Tibial nerve (tissue), 4 donors: ENCODE measurements at regions not wholly inside any gene's neighbourhood (a gene's known extent, or its start where the extent isn't known, plus 50 kb on each side); places are given as distances from the start of the nearest gene placed in this dataset.

ENCODE experiments used
- DNase-seq, 2 donors: peaks; one replicate each; pipeline ENCODE4 v3.0.0-alpha.2; 2019; ENCODE audit warnings: low spot score in 2 of 2
- H3K27ac ChIP-seq, 4 donors: fragments of 200-600 bp; sonication (generic) in 3 of 4; one replicate each; pipeline ENCODE4 v1.5.1; 2017 to 2019; ENCODE audit warnings: mild to moderate bottlenecking in 1 of 4
- H3K27me3 ChIP-seq, 2 donors: fragments of 200-600 bp; sonication (generic) in 1 of 2; one replicate each; pipeline versions ENCODE4 v1.5.1 to v1.6.0; 2017 to 2019
- H3K36me3 ChIP-seq, 3 donors: fragments of 200-600 bp; sonication (generic); one replicate each; pipeline ENCODE4 v1.5.1; 2018 to 2019
- H3K4me1 ChIP-seq, 4 donors: fragments of 200-600 bp; sonication (generic) in 3 of 4; one replicate each; pipeline ENCODE4 v1.5.1; 2017 to 2019
- H3K4me3 ChIP-seq, 4 donors: fragments of 200-600 bp; sonication (generic) in 3 of 4; one replicate each; pipeline ENCODE4 v1.5.1; 2017 to 2019; ENCODE audit warnings: mild to moderate bottlenecking in 1 of 4, moderate library complexity in 1 of 4
- H3K9me3 ChIP-seq, 4 donors: fragments of 200-600 bp; sonication (generic) in 3 of 4; one replicate each; pipeline ENCODE4 v1.5.1; 2017 to 2019
- EP300 ChIP-seq, 2 donors: sonication (generic); formaldehyde crosslinking; IDR thresholded peaks; one replicate each; pipeline ENCODE4 v1.6.1; 2017; ENCODE audit warnings: antibody characterized with exemption in 2 of 2, mild to moderate bottlenecking in 1 of 2
- POLR2A ChIP-seq, 2 donors: fragments of 450-650 bp; IDR thresholded peaks; one replicate each; pipeline ENCODE4 v1.6.1; 2017; ENCODE audit warnings: antibody characterized with exemption in 2 of 2, mild to moderate bottlenecking in 2 of 2, moderate library complexity in 2 of 2
- WGBS, 2 donors: methylation state at CpG; one replicate each; pipeline ENCODE4 v1.1.5; 2018; 5-methylcytosine and 5-hydroxymethylcytosine counted together
- TF ChIP-seq, protein P1 (sequence below), 5 experiments: fragments of 200-600 bp in 3 of 5; fragments of 450-650 bp in 2 of 5; sonication (generic) in 3 of 5; IDR thresholded peaks; one replicate each; pipeline ENCODE4 v1.5.1; 2016 to 2019; ENCODE audit warnings: antibody characterized with exemption in 5 of 5, mild to moderate bottlenecking in 3 of 5, moderate library complexity in 2 of 5

DNA sequence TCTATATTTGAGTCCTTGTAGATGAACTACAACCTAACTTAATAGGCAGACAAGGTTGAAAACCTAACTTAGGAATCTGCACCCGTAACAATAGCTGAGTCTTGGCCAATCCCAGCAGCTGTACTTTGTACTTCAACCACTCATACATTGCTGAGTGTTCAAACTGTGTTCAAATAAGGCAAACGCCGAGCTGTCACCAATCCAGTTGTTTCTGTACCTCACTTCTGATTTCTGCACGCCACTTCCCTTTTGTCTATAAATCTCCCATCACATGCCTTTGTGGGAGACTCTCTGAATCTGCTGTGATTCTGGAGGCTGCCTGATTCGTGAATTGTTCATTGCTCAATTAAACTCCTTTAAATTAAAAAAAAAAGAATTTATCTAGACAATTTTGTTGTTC is 167.8 kb upstream of the TUT7 start:
- 77 to 78% methylated on average over 5 of the region's 5 CpGs for WGBS, 2 donors
- Histone ChIP-seq H3K4me1 (no peaks in the 10 kb centered on the region), H3K9me3 (no peaks in the 10 kb centered on the region), H3K36me3 (no peaks in the 10 kb centered on the region), H3K27me3 (no peaks in the 10 kb centered on the region), H3K27ac (no peak overlapping the region), H3K4me3 (no peak overlapping the region)
- no peak for DNase-seq
- TF ChIP-seq EP300 (IDR thresholded peaks at IDR 0.05) (no peak), POLR2A (IDR thresholded peaks at IDR 0.05) (no peak)
- TF ChIP-seq, protein P1, sequence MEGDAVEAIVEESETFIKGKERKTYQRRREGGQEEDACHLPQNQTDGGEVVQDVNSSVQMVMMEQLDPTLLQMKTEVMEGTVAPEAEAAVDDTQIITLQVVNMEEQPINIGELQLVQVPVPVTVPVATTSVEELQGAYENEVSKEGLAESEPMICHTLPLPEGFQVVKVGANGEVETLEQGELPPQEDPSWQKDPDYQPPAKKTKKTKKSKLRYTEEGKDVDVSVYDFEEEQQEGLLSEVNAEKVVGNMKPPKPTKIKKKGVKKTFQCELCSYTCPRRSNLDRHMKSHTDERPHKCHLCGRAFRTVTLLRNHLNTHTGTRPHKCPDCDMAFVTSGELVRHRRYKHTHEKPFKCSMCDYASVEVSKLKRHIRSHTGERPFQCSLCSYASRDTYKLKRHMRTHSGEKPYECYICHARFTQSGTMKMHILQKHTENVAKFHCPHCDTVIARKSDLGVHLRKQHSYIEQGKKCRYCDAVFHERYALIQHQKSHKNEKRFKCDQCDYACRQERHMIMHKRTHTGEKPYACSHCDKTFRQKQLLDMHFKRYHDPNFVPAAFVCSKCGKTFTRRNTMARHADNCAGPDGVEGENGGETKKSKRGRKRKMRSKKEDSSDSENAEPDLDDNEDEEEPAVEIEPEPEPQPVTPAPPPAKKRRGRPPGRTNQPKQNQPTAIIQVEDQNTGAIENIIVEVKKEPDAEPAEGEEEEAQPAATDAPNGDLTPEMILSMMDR (IDR thresholded peaks at IDR 0.05) = no peak

GRCh38 chr9:86521322-86521721 is 167.1 kb upstream of the TUT7 start:
- no peak overlapping the region for H3K27ac ChIP-seq
- DNase-seq = no peak
- H3K27me3 ChIP-seq = no peaks in the 10 kb centered on the region
- H3K4me1 ChIP-seq = no peaks in the 10 kb centered on the region
- H3K9me3 ChIP-seq = no peaks in the 10 kb centered on the region
- WGBS, 2 donors = 90 to 91% methylated on average over 4 of the region's 4 CpGs
- H3K4me3 ChIP-seq = no peak overlapping the region
- TF ChIP-seq, protein P1 (IDR thresholded peaks at IDR 0.05) = no peak
- no peak for TF ChIP-seq EP300 (IDR thresholded peaks at IDR 0.05)
- no peak for TF ChIP-seq POLR2A (IDR thresholded peaks at IDR 0.05)
- H3K36me3 ChIP-seq = no peaks in the 10 kb centered on the region

GRCh38 chr9:86519066-86519615 is 164.9 kb upstream of the TUT7 start:
- Histone ChIP-seq H3K27me3 (no peaks in the 10 kb centered on the region), H3K4me3 (no peak overlapping the region), H3K36me3 (no peaks in the 10 kb centered on the region), H3K4me1 (no peaks in the 10 kb centered on the region), H3K27ac (no peak overlapping the region), H3K9me3 (no peaks in the 10 kb centered on the region)
- DNase-seq = no peak
- TF ChIP-seq POLR2A (IDR thresholded peaks at IDR 0.05) (no peak), EP300 (IDR thresholded peaks at IDR 0.05) (no peak)
- TF ChIP-seq, protein P1 (IDR thresholded peaks at IDR 0.05) = no peak

DNA sequence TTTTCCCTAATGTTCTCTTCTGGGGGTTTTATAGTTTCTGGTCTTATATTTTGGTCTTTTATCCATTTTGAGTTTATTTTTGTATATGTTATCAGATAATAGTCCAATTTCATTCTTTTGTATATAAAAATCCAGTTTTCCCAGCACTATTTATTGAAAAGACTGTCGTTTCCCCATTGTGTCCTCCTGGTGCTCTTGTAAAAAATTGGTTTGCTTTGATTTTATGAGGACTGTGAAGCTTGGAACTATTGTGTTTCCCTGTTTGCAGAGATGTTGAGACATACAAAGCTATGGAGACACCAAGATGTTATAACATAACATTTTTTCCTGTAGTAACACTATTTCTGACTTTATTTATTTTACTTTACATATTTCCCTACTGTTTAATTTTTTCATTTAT is 163.3 kb upstream of the TUT7 start:
- Histone ChIP-seq H3K27me3 (no peaks in the 10 kb centered on the region), H3K4me1 (no peaks in the 10 kb centered on the region), H3K9me3 (no peaks in the 10 kb centered on the region), H3K27ac (no peak overlapping the region), H3K4me3 (no peak overlapping the region), H3K36me3 (no peaks in the 10 kb centered on the region)
- WGBS, 2 donors = 94 to 98% methylated on average over 1 of the region's 1 CpG
- TF ChIP-seq EP300 (IDR thresholded peaks at IDR 0.05) (no peak), POLR2A (IDR thresholded peaks at IDR 0.05) (no peak)
- TF ChIP-seq, protein P1 (IDR thresholded peaks at IDR 0.05) = no peak
- no peak for DNase-seq

GRCh38 chr9:86516564-86516963 is 162.4 kb upstream of the TUT7 start:
- no peaks in the 10 kb centered on the region for H3K9me3 ChIP-seq
- H3K4me3 ChIP-seq = no peak overlapping the region
- TF ChIP-seq EP300 (IDR thresholded peaks at IDR 0.05) (no peak), POLR2A (IDR thresholded peaks at IDR 0.05) (no peak)
- TF ChIP-seq, protein P1 (IDR thresholded peaks at IDR 0.05) = no peak
- DNase-seq = no peak
- H3K27me3 ChIP-seq = no peaks in the 10 kb centered on the region
- 93 to 95% methylated on average over 17 to 19 of the region's 19 CpGs for WGBS, 2 donors
- no peaks in the 10 kb centered on the region for H3K36me3 ChIP-seq
- no peak overlapping the region for H3K27ac ChIP-seq
- no peaks in the 10 kb centered on the region for H3K4me1 ChIP-seq
